IMR-90 (cell line): ENCODE measurements at regions not wholly inside any gene's neighbourhood (a gene's known extent, or its start where the extent isn't known, plus 50 kb on each side); places are given as distances from the start of the nearest gene placed in this dataset.

Experiments
- ATAC-seq: fragments of 200-7000 bp; cut with Tn5 transposase; 2 replicates; pipeline ENCODE4 v1.9.1; 2020; ENCODE audit warnings: low read depth, mild to moderate bottlenecking, moderate library complexity
- BruUV-seq: library from RNA; stranded (reverse); fragments of 400-500 nt; replicated peaks from 2 replicates; lab custom pipeline; 2021; lab: Mats Ljungman, UMichigan
- CTCF ChIA-PET: fragments of 300-600 bp; formaldehyde crosslinking; extraction: SDS; loops from one replicate; lab custom pipeline; 2021; ENCODE audit warnings: antibody characterized with exemption; lab: Yijun Ruan, JAX
- POLR2A ChIA-PET: fragments of 300-600 bp; sonication (Branson Sonifier 250); formaldehyde crosslinking; loops from one replicate; lab custom pipeline; 2022; ENCODE audit warnings: antibody characterized with exemption; ENCODE audit not compliant: unreplicated experiment; lab: Charles Lee
- DNase-seq: peaks from one replicate; pipeline ENCODE4 v3.0.0; 2013
- H2AFZ ChIP-seq: replicated peaks from 2 replicates; pipeline ENCODE3; 2013; ENCODE audit warnings: low read length, mild to moderate bottlenecking; ENCODE audit not compliant: poor library complexity
- H2AK5ac ChIP-seq: 2 replicates; pipeline ENCODE4 v1.6.1; 2013; ENCODE audit warnings: low read depth, low read length, inconsistent platforms
- H2AK9ac ChIP-seq: replicated peaks from 2 replicates; pipeline ENCODE3; 2013; ENCODE audit warnings: mild to moderate bottlenecking, low read depth, low read length, moderate library complexity; ENCODE audit not compliant: poor library complexity
- H2BK120ac ChIP-seq: 2 replicates; pipeline ENCODE4 v1.6.1; 2013; ENCODE audit warnings: low read depth, low read length, inconsistent platforms
- H2BK15ac ChIP-seq: 3 replicates; pipeline ENCODE4 v1.6.1; 2013; ENCODE audit warnings: low read depth, low read length, inconsistent platforms
- H2BK20ac ChIP-seq: 2 replicates; pipeline ENCODE4 v1.6.1; 2013; ENCODE audit warnings: low read depth, mild to moderate bottlenecking, inconsistent platforms, low read length, moderate library complexity
- H2BK5ac ChIP-seq: 2 replicates; pipeline ENCODE4 v1.6.1; 2013; ENCODE audit warnings: mild to moderate bottlenecking, low read depth, low read length, inconsistent platforms; ENCODE audit not compliant: poor library complexity, severe bottlenecking
- H3K14ac ChIP-seq: replicated peaks from 2 replicates; pipeline ENCODE4 v1.6.1; 2013; ENCODE audit warnings: low read depth, low read length, inconsistent platforms
- H3K18ac ChIP-seq: 2 replicates; pipeline ENCODE4 v1.6.1; 2013; ENCODE audit warnings: low read depth, low read length, control low read depth
- H3K23ac ChIP-seq: 2 replicates; pipeline ENCODE4 v1.6.1; 2013; ENCODE audit warnings: low read depth, low read length, inconsistent platforms
- H3K27ac ChIP-seq: 2 replicates; pipeline ENCODE4 v1.5.1; 2013; ENCODE audit warnings: mild to moderate bottlenecking, control low read depth, low read length; ENCODE audit not compliant: insufficient read depth
- H3K27me3 ChIP-seq: 2 replicates; pipeline ENCODE4 v1.6.1; 2013; ENCODE audit warnings: low read length; ENCODE audit not compliant: control insufficient read depth, insufficient read depth
- H3K36me3 ChIP-seq: 2 replicates; pipeline ENCODE4 v1.6.1; 2013; ENCODE audit warnings: low read length, mixed read lengths; ENCODE audit not compliant: control insufficient read depth, insufficient read depth
- H3K4ac ChIP-seq: 2 replicates; pipeline ENCODE4 v1.6.1; 2013; ENCODE audit warnings: low read depth, low read length, inconsistent platforms
- H3K4me1 ChIP-seq: 2 replicates; pipeline ENCODE4 v1.6.1; 2013; ENCODE audit warnings: low read length, mixed read lengths; ENCODE audit not compliant: control insufficient read depth, insufficient read depth
- H3K4me2 ChIP-seq: 2 replicates; pipeline ENCODE4 v1.6.1; 2013; ENCODE audit warnings: low read depth, mild to moderate bottlenecking, control low read depth, low read length, moderate library complexity
- H3K4me3 ChIP-seq: 2 replicates; pipeline ENCODE4 v1.5.1; 2013; ENCODE audit warnings: low read depth, mild to moderate bottlenecking, control low read depth, low read length, moderate library complexity; ENCODE audit not compliant: insufficient read depth
- H3K56ac ChIP-seq: 2 replicates; pipeline ENCODE4 v1.6.1; 2013; ENCODE audit warnings: low read length, inconsistent platforms; ENCODE audit not compliant: insufficient read depth; ENCODE audit errors: extremely low read depth
- H3K79me1 ChIP-seq, 2 experiments: 2 replicates each; pipeline ENCODE4 v1.6.1; 2013; ENCODE audit warnings: low read length in 2 of 2, inconsistent platforms in 1 of 2, low read depth in 1 of 2
- H3K9ac ChIP-seq: 2 replicates; pipeline ENCODE4 v1.6.1; 2013; ENCODE audit warnings: low read depth, low read length, control low read depth
- H3K9me1 ChIP-seq: 2 replicates; pipeline ENCODE4 v1.6.1; 2013; ENCODE audit warnings: low read length, inconsistent platforms; ENCODE audit not compliant: insufficient read depth
- H3K9me3 ChIP-seq: 2 replicates; pipeline ENCODE4 v1.6.1; 2013; ENCODE audit warnings: low read length; ENCODE audit not compliant: control insufficient read depth, insufficient read depth
- H4K20me1 ChIP-seq: 2 replicates; pipeline ENCODE4 v1.6.1; 2013; ENCODE audit warnings: low read length, inconsistent platforms; ENCODE audit not compliant: insufficient read depth
- H4K5ac ChIP-seq: 2 replicates; pipeline ENCODE4 v1.6.1; 2013; ENCODE audit warnings: mild to moderate bottlenecking, low read depth, low read length, control low read depth
- H4K8ac ChIP-seq, 2 experiments: 2 replicates each; pipeline ENCODE4 v1.6.1; 2013; ENCODE audit warnings: low read depth in 2 of 2, low read length in 2 of 2, control low read depth in 1 of 2, inconsistent platforms in 1 of 2
- H4K91ac ChIP-seq: 2 replicates; pipeline ENCODE4 v1.6.1; 2013; ENCODE audit warnings: low read depth, low read length, inconsistent platforms; ENCODE audit not compliant: insufficient read depth
- BHLHE40 ChIP-seq: fragments of 150-350 bp; IDR thresholded peaks from 2 replicates; pipeline ENCODE4 v1.6.1; 2016; ENCODE audit warnings: mild to moderate bottlenecking, low read depth, low read length
- CEBPB ChIP-seq: IDR thresholded peaks from 2 replicates; pipeline ENCODE4 v1.6.1; 2012; ENCODE audit warnings: low read depth, low read length, improper control_type of control experiment
- CHD1 ChIP-seq: IDR thresholded peaks from 2 replicates; pipeline ENCODE4 v1.6.1; 2012; ENCODE audit warnings: low read depth, low read length, improper control_type of control experiment
- CTCF ChIP-seq: conservative IDR thresholded peaks from 2 replicates; pipeline ENCODE4 v1.5.1; 2012; ENCODE audit warnings: mild to moderate bottlenecking, low read depth, low read length, improper control_type of control experiment
- ELK1 ChIP-seq: fragments of 150-350 bp; IDR thresholded peaks from 2 replicates; pipeline ENCODE4 v1.6.1; 2016; ENCODE audit warnings: low read depth, mild to moderate bottlenecking, low read length, moderate library complexity, borderline replicate concordance
- FOS ChIP-seq: fragments of 150-350 bp; IDR thresholded peaks from 2 replicates; pipeline ENCODE4 v1.6.1; 2016; ENCODE audit warnings: low read depth, low read length
- MAFK ChIP-seq: IDR thresholded peaks from 2 replicates; pipeline ENCODE4 v1.6.1; 2012; ENCODE audit warnings: low read depth, low read length, improper control_type of control experiment
- MAZ ChIP-seq: IDR thresholded peaks from 2 replicates; pipeline ENCODE4 v1.6.1; 2012; ENCODE audit warnings: low read depth, mild to moderate bottlenecking, low read length, improper control_type of control experiment, moderate library complexity, borderline replicate concordance
- MXI1 ChIP-seq: IDR thresholded peaks from 2 replicates; pipeline ENCODE4 v1.6.1; 2012; ENCODE audit warnings: low read depth, mild to moderate bottlenecking, low read length, moderate library complexity, borderline replicate concordance
- NFE2L2 ChIP-seq: fragments of 150-350 bp; IDR thresholded peaks from 2 replicates; pipeline ENCODE4 v1.6.1; 2016; ENCODE audit warnings: low read depth, mild to moderate bottlenecking, low read length
- POLR2A ChIP-seq: IDR thresholded peaks from 2 replicates; pipeline ENCODE4 v1.6.1; 2012; ENCODE audit warnings: mild to moderate bottlenecking, low read depth, low read length
- RAD21 ChIP-seq: IDR thresholded peaks from 2 replicates; pipeline ENCODE4 v1.6.1; 2012; ENCODE audit warnings: low read length, improper control_type of control experiment
- RCOR1 ChIP-seq: IDR thresholded peaks from 2 replicates; pipeline ENCODE4 v1.6.1; 2012; ENCODE audit warnings: mild to moderate bottlenecking, low read length, improper control_type of control experiment; ENCODE audit not compliant: insufficient replicate concordance
- RFX5 ChIP-seq: IDR thresholded peaks from 2 replicates; pipeline ENCODE4 v1.8.0; 2012; ENCODE audit warnings: low read depth, mild to moderate bottlenecking, low read length, moderate library complexity
- SMC3 ChIP-seq: fragments of 150-350 bp; IDR thresholded peaks from 2 replicates; pipeline ENCODE4 v1.6.1; 2016; ENCODE audit warnings: low read depth, mild to moderate bottlenecking, antibody characterized with exemption, low read length, moderate library complexity
- WGBS, 2 experiments: methylation state at CpG; one replicate each; pipeline versions ENCODE4 v1.1.5 to v1.1.7; 2013; ENCODE audit warnings: missing lambda C conversion rate in 2 of 2; ENCODE audit not compliant: insufficient read length in 1 of 2; ENCODE audit errors: extremely low coverage in 2 of 2; 5-methylcytosine and 5-hydroxymethylcytosine counted together
- dilution Hi-C: fragments of 300-500 bp; cut with HindIII; formaldehyde crosslinking; loops from one replicate; pipeline ENCODE4 v1.14.3; 2018; ENCODE audit warnings: low sequenced_read_pairs; ENCODE audit not compliant: unreplicated experiment
- in situ Hi-C: fragments of 300-500 bp; cut with MboI; formaldehyde crosslinking; loops from 3 replicates; pipeline ENCODE4 v1.14.3; 2019; ENCODE audit warnings: low sequenced_read_pairs, inconsistent platforms, mixed read lengths
- intact Hi-C: fragments of 100-400 bp; cut with micrococcal nuclease; formaldehyde crosslinking; loops from 2 replicates; pipeline ENCODE4 v1.10.0; 2022
- TF ChIP-seq, protein P1 (sequence below): fragments of 150-350 bp; IDR thresholded peaks from 2 replicates; pipeline ENCODE4 v1.6.1; 2017; ENCODE audit warnings: mild to moderate bottlenecking, antibody characterized with exemption, low read length, low read depth

- no peak overlapping the region for H3K4me3 ChIP-seq
- H3K14ac ChIP-seq = no peak overlapping the region
- dilution Hi-C loops = no loop called here
- H3K9ac ChIP-seq = no peak overlapping the region
- ATAC-seq = no peak
- 17% methylated on average over 1 of the region's 4 CpGs; no CpG with 5 or more reads in 1 of the 2 experiments for WGBS, 2 experiments
- no peaks in the 10 kb centered on the region for H3K79me1 ChIP-seq
- H3K18ac ChIP-seq = no peak overlapping the region
- no peak overlapping the region for H3K23ac ChIP-seq
- H3K56ac ChIP-seq = no peak overlapping the region
- H2BK15ac ChIP-seq = no peak overlapping the region
- no peaks in the 10 kb centered on the region for H3K9me1 ChIP-seq
- ChIA-PET CTCF (no interaction called here), POLR2A (no interaction called here)
- no peaks in the 10 kb centered on the region for H3K4me1 ChIP-seq
- TF ChIP-seq CHD1 = no peak
- TF ChIP-seq, protein P1, sequence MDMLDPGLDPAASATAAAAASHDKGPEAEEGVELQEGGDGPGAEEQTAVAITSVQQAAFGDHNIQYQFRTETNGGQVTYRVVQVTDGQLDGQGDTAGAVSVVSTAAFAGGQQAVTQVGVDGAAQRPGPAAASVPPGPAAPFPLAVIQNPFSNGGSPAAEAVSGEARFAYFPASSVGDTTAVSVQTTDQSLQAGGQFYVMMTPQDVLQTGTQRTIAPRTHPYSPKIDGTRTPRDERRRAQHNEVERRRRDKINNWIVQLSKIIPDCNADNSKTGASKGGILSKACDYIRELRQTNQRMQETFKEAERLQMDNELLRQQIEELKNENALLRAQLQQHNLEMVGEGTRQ = no peak
- no peak for TF ChIP-seq FOS
- no peak for TF ChIP-seq CEBPB
- TF ChIP-seq RCOR1 = no peak
- no peak for TF ChIP-seq MXI1
- no peak for TF ChIP-seq CTCF
- no peak for TF ChIP-seq RAD21
- TF ChIP-seq ELK1 = no peak
- no peak for TF ChIP-seq POLR2A
- TF ChIP-seq MAZ = no peak
- TF ChIP-seq SMC3 = no peak
- no peak for TF ChIP-seq RFX5
- no peak for TF ChIP-seq NFE2L2
- TF ChIP-seq MAFK = no peak
- TF ChIP-seq BHLHE40 = no peak
- H4K20me1 ChIP-seq = no peaks in the 10 kb centered on the region
- H2BK120ac ChIP-seq = no peak overlapping the region
- H3K4ac ChIP-seq = no peak overlapping the region
- H2AFZ ChIP-seq = no peak overlapping the region
- H3K9me3 ChIP-seq = peaks cover 7% of the 10 kb centered on the region; the same call in 1 of the 2 replicates
- H4K8ac ChIP-seq = no peak overlapping the region
- no peaks in the 10 kb centered on the region for H3K27me3 ChIP-seq
- H3K36me3 ChIP-seq = no peaks in the 10 kb centered on the region
- H2BK5ac ChIP-seq = no peak overlapping the region
- no TSS peak for BruUV-seq
- intact Hi-C loops = no loop called here
- DNase-seq = no peak
- no peak overlapping the region for H2AK9ac ChIP-seq
- H2BK20ac ChIP-seq = no peak overlapping the region
- H2AK5ac ChIP-seq = no peak overlapping the region
- H3K27ac ChIP-seq = no peak overlapping the region
- in situ Hi-C loops = no loop called here
- no peak overlapping the region for H4K5ac ChIP-seq
- no peak overlapping the region for H3K4me2 ChIP-seq
- H4K91ac ChIP-seq = no peak overlapping the region
Measured at GRCh38 chr4:167380964-167381363, 146.7 kb upstream of the SPOCK3 start.
